ENCODE measurements at regions not wholly inside any gene's neighbourhood (a gene's known extent, or its start where the extent isn't known, plus 50 kb on each side); places are given as distances from the start of the nearest gene placed in this dataset.

- Histone ChIP-seq H3K9me2 (ENCODE audit: insufficient read depth, low read length) (no peaks in the 10 kb centered on the region), H3K27ac (ENCODE audit: low read length) (no peak overlapping the region), H3K36me3 (ENCODE audit: insufficient read depth, low read length) (no peaks in the 10 kb centered on the region), H3F3A (ENCODE audit: insufficient read depth, low read length, poor library complexity, severe bottlenecking) (no peaks in the 10 kb centered on the region), H2AFZ (ENCODE audit: low read depth, low read length) (no peak overlapping the region), H3K79me2 (replicated peaks; ENCODE audit: insufficient read depth, low read length) (no peaks in the 10 kb centered on the region), H3K27me3 (ENCODE audit: insufficient read depth, low read depth, low read length) (no peaks in the 10 kb centered on the region), H3K4me3 (ENCODE audit: low read length) (no peak overlapping the region), H3K9me3 (ENCODE audit: low read length) (no peaks in the 10 kb centered on the region), H4K20me1 (ENCODE audit: insufficient read depth) (no peaks in the 10 kb centered on the region), H3K4me2 (ENCODE audit: low read length) (no peak overlapping the region), H3K9ac (ENCODE audit: low read length) (no peak overlapping the region)
- TF ChIP-seq RAD21 (conservative IDR thresholded peaks at IDR 0.05) (no peak), CTCF (IDR thresholded peaks at IDR 0.05; ENCODE audit: poor library complexity, severe bottlenecking) (no peak), MXI1 (conservative IDR thresholded peaks at IDR 0.05; ENCODE audit: poor library complexity, severe bottlenecking) (no peak), EP300 (conservative IDR thresholded peaks at IDR 0.05; ENCODE audit: poor library complexity, severe bottlenecking) (no peak), EZH2 (IDR thresholded peaks at IDR 0.05; ENCODE audit: borderline replicate concordance, insufficient read depth, low read length, poor library complexity, severe bottlenecking) (no peak), TAF1 (IDR thresholded peaks at IDR 0.05; ENCODE audit: low read depth) (no peak), POLR2AphosphoS5 (IDR thresholded peaks at IDR 0.05) (no peak), SMC3 (conservative IDR thresholded peaks at IDR 0.05; ENCODE audit: poor library complexity) (no peak)
- TF ChIP-seq, protein P1, sequence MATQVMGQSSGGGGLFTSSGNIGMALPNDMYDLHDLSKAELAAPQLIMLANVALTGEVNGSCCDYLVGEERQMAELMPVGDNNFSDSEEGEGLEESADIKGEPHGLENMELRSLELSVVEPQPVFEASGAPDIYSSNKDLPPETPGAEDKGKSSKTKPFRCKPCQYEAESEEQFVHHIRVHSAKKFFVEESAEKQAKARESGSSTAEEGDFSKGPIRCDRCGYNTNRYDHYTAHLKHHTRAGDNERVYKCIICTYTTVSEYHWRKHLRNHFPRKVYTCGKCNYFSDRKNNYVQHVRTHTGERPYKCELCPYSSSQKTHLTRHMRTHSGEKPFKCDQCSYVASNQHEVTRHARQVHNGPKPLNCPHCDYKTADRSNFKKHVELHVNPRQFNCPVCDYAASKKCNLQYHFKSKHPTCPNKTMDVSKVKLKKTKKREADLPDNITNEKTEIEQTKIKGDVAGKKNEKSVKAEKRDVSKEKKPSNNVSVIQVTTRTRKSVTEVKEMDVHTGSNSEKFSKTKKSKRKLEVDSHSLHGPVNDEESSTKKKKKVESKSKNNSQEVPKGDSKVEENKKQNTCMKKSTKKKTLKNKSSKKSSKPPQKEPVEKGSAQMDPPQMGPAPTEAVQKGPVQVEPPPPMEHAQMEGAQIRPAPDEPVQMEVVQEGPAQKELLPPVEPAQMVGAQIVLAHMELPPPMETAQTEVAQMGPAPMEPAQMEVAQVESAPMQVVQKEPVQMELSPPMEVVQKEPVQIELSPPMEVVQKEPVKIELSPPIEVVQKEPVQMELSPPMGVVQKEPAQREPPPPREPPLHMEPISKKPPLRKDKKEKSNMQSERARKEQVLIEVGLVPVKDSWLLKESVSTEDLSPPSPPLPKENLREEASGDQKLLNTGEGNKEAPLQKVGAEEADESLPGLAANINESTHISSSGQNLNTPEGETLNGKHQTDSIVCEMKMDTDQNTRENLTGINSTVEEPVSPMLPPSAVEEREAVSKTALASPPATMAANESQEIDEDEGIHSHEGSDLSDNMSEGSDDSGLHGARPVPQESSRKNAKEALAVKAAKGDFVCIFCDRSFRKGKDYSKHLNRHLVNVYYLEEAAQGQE (IDR thresholded peaks at IDR 0.05; ENCODE audit: borderline replicate concordance), result no peak
These were observed 553.2 kb downstream of the DTWD2 start for GRCh38 chr5:118435131-118435530.

DNA sequence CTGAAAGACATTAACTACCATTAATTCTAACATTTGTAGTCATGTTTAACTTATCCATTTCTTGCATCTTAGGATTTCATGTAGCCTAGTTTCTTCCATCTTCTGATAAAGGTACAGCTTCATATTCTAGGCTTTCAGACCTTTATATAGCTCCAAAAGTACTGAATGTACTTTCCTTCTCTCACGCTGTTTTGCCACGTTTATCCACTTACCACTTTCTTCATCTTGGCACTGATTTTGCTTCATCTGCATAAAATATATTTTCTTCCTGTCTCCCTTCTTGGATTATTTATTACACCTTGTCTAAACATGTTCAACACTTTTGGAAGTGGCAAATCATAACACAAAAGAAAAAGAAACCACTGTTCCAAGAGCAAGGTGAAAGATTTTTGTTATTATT, 553.8 kb downstream of the DTWD2 start:
- H2AFZ ChIP-seq (ENCODE audit: low read depth, low read length), result no peak overlapping the region
- H3K27me3 ChIP-seq (ENCODE audit: insufficient read depth, low read depth, low read length), result no peaks in the 10 kb centered on the region
- no peak overlapping the region for H3K4me2 ChIP-seq (ENCODE audit: low read length)
- TF ChIP-seq, protein P1 (IDR thresholded peaks at IDR 0.05; ENCODE audit: borderline replicate concordance), result no peak
- TF ChIP-seq RAD21 (conservative IDR thresholded peaks at IDR 0.05) (no peak), MXI1 (conservative IDR thresholded peaks at IDR 0.05; ENCODE audit: poor library complexity, severe bottlenecking) (no peak), EP300 (conservative IDR thresholded peaks at IDR 0.05; ENCODE audit: poor library complexity, severe bottlenecking) (no peak), EZH2 (IDR thresholded peaks at IDR 0.05; ENCODE audit: borderline replicate concordance, insufficient read depth, low read length, poor library complexity, severe bottlenecking) (no peak), SMC3 (conservative IDR thresholded peaks at IDR 0.05; ENCODE audit: poor library complexity) (no peak), TAF1 (IDR thresholded peaks at IDR 0.05; ENCODE audit: low read depth) (no peak), POLR2AphosphoS5 (IDR thresholded peaks at IDR 0.05) (no peak), CTCF (IDR thresholded peaks at IDR 0.05; ENCODE audit: poor library complexity, severe bottlenecking) (no peak)
- no peaks in the 10 kb centered on the region for H3F3A ChIP-seq (ENCODE audit: insufficient read depth, low read length, poor library complexity, severe bottlenecking)
- no peaks in the 10 kb centered on the region for H4K20me1 ChIP-seq (ENCODE audit: insufficient read depth)
- H3K9ac ChIP-seq (ENCODE audit: low read length), result no peak overlapping the region
- H3K4me3 ChIP-seq (ENCODE audit: low read length), result no peak overlapping the region
- no peaks in the 10 kb centered on the region for H3K79me2 ChIP-seq (replicated peaks; ENCODE audit: insufficient read depth, low read length)
- no peaks in the 10 kb centered on the region for H3K9me3 ChIP-seq (ENCODE audit: low read length)
- no peak overlapping the region for H3K27ac ChIP-seq (ENCODE audit: low read length)
- no peaks in the 10 kb centered on the region for H3K9me2 ChIP-seq (ENCODE audit: insufficient read depth, low read length)
- H3K36me3 ChIP-seq (ENCODE audit: insufficient read depth, low read length), result no peaks in the 10 kb centered on the region
